NCI-H2029 (cell line): ENCODE measurements at regions not wholly inside any gene's neighbourhood (a gene's known extent, or its start where the extent isn't known, plus 50 kb on each side); places are given as distances from the start of the nearest gene placed in this dataset.

ENCODE experiments used
- DNase-seq: peaks from one replicate; lab custom pipeline; 2025; lab: John Stamatoyannopoulos, UW

GRCh38 chr18:44214396-44214795, 466.3 kb upstream of the SETBP1 start:
- DNase-seq, result no peak

GRCh38 chr18:44216169-44216568, 464.5 kb upstream of the SETBP1 start:
- DNase-seq, result no peak

GRCh38 chr18:44227501-44227900, 453.2 kb upstream of the SETBP1 start:
- DNase-seq, result no peak

- peak; percentile 2 for DNase-seq
Observed at GRCh38 chr18:44229693-44230108, 451.0 kb upstream of the SETBP1 start.

- no peak for DNase-seq
Observed at GRCh38 chr18:44231936-44232335, 448.8 kb upstream of the SETBP1 start.

- DNase-seq, result no peak
Observed at GRCh38 chr18:44232500-44232899, 448.2 kb upstream of the SETBP1 start.

GRCh38 chr18:44238454-44238853, 442.2 kb upstream of the SETBP1 start:
- DNase-seq, result no peak

- no peak for DNase-seq
Observed at GRCh38 chr18:44238911-44239310, 441.8 kb upstream of the SETBP1 start.

GRCh38 chr18:44241020-44241419, 439.7 kb upstream of the SETBP1 start:
- no peak for DNase-seq

- no peak for DNase-seq
Observed at GRCh38 chr18:44245019-44245418, 435.7 kb upstream of the SETBP1 start.

GRCh38 chr18:44246001-44246400, 434.7 kb upstream of the SETBP1 start:
- DNase-seq, result no peak

- DNase-seq, result no peak
Observed at GRCh38 chr18:44258086-44258485, 422.6 kb upstream of the SETBP1 start.

- no peak for DNase-seq
Observed at GRCh38 chr18:44258576-44258975, 422.1 kb upstream of the SETBP1 start.

GRCh38 chr18:44259610-44260009, 421.1 kb upstream of the SETBP1 start:
- DNase-seq, result no peak

GRCh38 chr18:44265437-44265836, 415.3 kb upstream of the SETBP1 start:
- no peak for DNase-seq

GRCh38 chr18:44273298-44273697, 407.4 kb upstream of the SETBP1 start:
- DNase-seq, result no peak

GRCh38 chr18:44280479-44280878, 400.2 kb upstream of the SETBP1 start:
- DNase-seq, result no peak

GRCh38 chr18:44286049-44286448, 394.6 kb upstream of the SETBP1 start:
- no peak for DNase-seq

GRCh38 chr18:44290366-44290977, 390.2 kb upstream of the SETBP1 start:
- DNase-seq, result no peak

GRCh38 chr18:44298566-44298965, 382.1 kb upstream of the SETBP1 start:
- DNase-seq, result no peak

GRCh38 chr18:44309185-44309584, 371.5 kb upstream of the SETBP1 start:
- no peak for DNase-seq

GRCh38 chr18:44320619-44321460, 359.8 kb upstream of the SETBP1 start:
- DNase-seq, result no peak

- DNase-seq, result no peak
Observed at GRCh38 chr18:44321868-44322590, 358.7 kb upstream of the SETBP1 start.
